Breast epithelium (tissue), 4 donors: ENCODE measurements at regions not wholly inside any gene's neighbourhood (a gene's known extent, or its start where the extent isn't known, plus 50 kb on each side); places are given as distances from the start of the nearest gene placed in this dataset.

Source experiments
- DNase-seq, 2 donors: peaks; one replicate each; pipeline ENCODE4 v3.0.0-alpha.2; 2019; ENCODE audit warnings: low spot score in 2 of 2
- H3K27ac ChIP-seq, 2 donors: fragments of 200-600 bp; sonication (generic) in 1 of 2; one replicate each; pipeline ENCODE4 v1.5.1; 2016 to 2019; ENCODE audit warnings: mild to moderate bottlenecking in 1 of 2
- H3K27me3 ChIP-seq, 2 donors: fragments of 200-600 bp; sonication (generic) in 1 of 2; one replicate each; pipeline versions ENCODE4 v1.5.1 to v1.6.0; 2017 to 2019; ENCODE audit warnings: control low read depth in 1 of 2, mild to moderate bottlenecking in 1 of 2
- H3K36me3 ChIP-seq: fragments of 200-600 bp; one replicate; pipeline ENCODE4 v1.5.1; 2019
- H3K4me1 ChIP-seq, 2 donors: fragments of 200-600 bp; sonication (generic); one replicate each; pipeline ENCODE4 v1.5.1; 2016 to 2019; ENCODE audit warnings: control low read depth in 1 of 2
- H3K4me3 ChIP-seq, 3 donors: fragments of 200-600 bp; sonication (generic); 1 replicate in 2 of 3; 2 replicates in 1 of 3; pipeline ENCODE4 v1.5.1; 2016 to 2019; ENCODE audit warnings: mild to moderate bottlenecking in 3 of 3, moderate library complexity in 2 of 3
- H3K9me3 ChIP-seq, 2 donors: fragments of 200-600 bp; sonication (generic) in 1 of 2; one replicate each; pipeline ENCODE4 v1.5.1; 2016 to 2019; ENCODE audit warnings: control low read depth in 1 of 2
- POLR2A ChIP-seq: fragments of 450-650 bp; IDR thresholded peaks from one replicate; pipeline ENCODE4 v1.6.1; 2016; ENCODE audit warnings: antibody characterized with exemption, mild to moderate bottlenecking, moderate library complexity
- POLR2AphosphoS5 ChIP-seq, 3 donors: sonication (generic); formaldehyde crosslinking; IDR thresholded peaks; one replicate each; pipeline ENCODE4 v1.6.1; 2017; ENCODE audit warnings: antibody characterized with exemption in 3 of 3
- intact Hi-C: fragments of 100-400 bp; cut with DNase I; formaldehyde crosslinking; loops from one replicate; pipeline ENCODE4 v1.15.1; 2023; ENCODE audit warnings: low total_unique reads
- TF ChIP-seq, protein P1 (sequence below), 3 donors: fragments of 450-650 bp; IDR thresholded peaks; one replicate each; pipeline ENCODE4 v1.5.1; 2016 to 2017; ENCODE audit warnings: antibody characterized with exemption in 3 of 3, mild to moderate bottlenecking in 3 of 3, moderate library complexity in 3 of 3

DNA sequence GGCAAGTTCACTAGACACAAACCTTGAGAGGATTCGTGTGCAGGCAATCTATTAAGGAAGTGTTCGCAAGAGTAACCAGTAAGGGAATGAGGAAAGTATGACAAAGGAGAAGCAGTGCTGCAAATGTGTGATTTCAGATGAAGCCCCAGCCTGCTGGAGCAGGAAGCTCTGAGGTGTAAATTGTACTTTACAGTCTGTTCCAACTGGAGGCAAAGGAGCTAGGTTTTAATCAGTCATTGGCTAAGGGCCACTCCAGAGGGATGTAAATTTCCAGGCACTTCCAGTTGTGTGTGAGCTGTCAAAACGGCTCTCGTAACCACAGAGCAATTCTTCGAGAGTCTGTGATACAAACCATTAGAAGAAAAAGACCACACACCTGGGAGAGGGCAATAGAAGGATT lies 359.5 kb upstream of the FAM98A start:
- H3K4me1 ChIP-seq, result no peaks in the 10 kb centered on the region
- no peaks in the 10 kb centered on the region for H3K9me3 ChIP-seq
- H3K36me3 ChIP-seq, result no peaks in the 10 kb centered on the region
- no peaks in the 10 kb centered on the region for H3K27me3 ChIP-seq
- no peak overlapping the region for H3K4me3 ChIP-seq
- no peak overlapping the region for H3K27ac ChIP-seq
- no peak for DNase-seq
- no peak for TF ChIP-seq POLR2A
- TF ChIP-seq POLR2AphosphoS5 (IDR thresholded peaks at IDR 0.05), result no peak
- TF ChIP-seq, protein P1, sequence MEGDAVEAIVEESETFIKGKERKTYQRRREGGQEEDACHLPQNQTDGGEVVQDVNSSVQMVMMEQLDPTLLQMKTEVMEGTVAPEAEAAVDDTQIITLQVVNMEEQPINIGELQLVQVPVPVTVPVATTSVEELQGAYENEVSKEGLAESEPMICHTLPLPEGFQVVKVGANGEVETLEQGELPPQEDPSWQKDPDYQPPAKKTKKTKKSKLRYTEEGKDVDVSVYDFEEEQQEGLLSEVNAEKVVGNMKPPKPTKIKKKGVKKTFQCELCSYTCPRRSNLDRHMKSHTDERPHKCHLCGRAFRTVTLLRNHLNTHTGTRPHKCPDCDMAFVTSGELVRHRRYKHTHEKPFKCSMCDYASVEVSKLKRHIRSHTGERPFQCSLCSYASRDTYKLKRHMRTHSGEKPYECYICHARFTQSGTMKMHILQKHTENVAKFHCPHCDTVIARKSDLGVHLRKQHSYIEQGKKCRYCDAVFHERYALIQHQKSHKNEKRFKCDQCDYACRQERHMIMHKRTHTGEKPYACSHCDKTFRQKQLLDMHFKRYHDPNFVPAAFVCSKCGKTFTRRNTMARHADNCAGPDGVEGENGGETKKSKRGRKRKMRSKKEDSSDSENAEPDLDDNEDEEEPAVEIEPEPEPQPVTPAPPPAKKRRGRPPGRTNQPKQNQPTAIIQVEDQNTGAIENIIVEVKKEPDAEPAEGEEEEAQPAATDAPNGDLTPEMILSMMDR (IDR thresholded peaks at IDR 0.05), result no peak
- intact Hi-C loops, result no loop called here

DNA sequence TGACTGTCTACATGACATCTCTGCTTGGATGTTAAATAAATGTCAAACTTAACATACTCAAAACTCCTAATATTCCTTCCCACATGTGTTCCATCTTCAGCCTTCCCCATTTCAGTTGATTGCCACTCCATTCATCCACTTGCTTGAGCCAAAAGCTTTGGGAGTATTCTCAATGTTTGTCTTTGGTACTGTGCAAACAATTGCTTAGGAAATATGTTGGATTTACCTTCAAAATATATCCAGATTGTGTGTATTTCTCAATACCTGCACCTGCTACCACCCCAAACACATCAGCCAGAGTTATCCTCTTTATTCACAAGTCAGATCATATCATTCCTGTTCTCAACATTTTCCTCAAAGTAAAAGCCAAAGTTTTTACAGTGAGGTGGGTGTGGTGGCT lies 350.3 kb upstream of the FAM98A start:
- Histone ChIP-seq H3K4me3 (no peak overlapping the region), H3K36me3 (no peaks in the 10 kb centered on the region), H3K27me3 (no peaks in the 10 kb centered on the region), H3K4me1 (no peaks in the 10 kb centered on the region), H3K9me3 (no peaks in the 10 kb centered on the region), H3K27ac (no peak overlapping the region)
- no peak for DNase-seq
- intact Hi-C loops, result no loop called here
- no peak for TF ChIP-seq POLR2AphosphoS5 (IDR thresholded peaks at IDR 0.05)
- no peak for TF ChIP-seq POLR2A
- TF ChIP-seq, protein P1 (IDR thresholded peaks at IDR 0.05), result no peak

DNA sequence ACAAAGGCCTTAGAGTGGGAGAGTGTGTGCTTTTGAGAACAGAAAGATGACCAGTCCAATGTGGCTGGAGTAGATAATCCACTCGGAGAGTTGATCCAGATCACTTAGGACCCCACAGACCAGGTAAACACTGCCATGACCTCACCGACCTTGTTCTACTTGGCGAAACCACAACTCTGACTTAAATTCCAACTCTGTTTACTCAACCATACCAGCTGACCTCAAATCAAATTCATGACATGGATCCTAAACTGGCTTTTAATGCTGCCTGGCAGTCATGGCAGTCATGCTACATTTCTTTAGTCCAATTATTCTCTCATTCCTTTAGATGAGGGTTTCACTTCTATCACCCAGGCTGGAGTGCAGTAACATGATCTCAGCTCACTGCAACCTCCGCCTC lies 347.1 kb upstream of the FAM98A start:
- H3K27me3 ChIP-seq, result no peaks in the 10 kb centered on the region
- TF ChIP-seq POLR2A, result no peak
- TF ChIP-seq POLR2AphosphoS5 (IDR thresholded peaks at IDR 0.05), result no peak
- TF ChIP-seq, protein P1 (IDR thresholded peaks at IDR 0.05), result no peak
- H3K4me1 ChIP-seq, result no peaks in the 10 kb centered on the region
- no peaks in the 10 kb centered on the region for H3K36me3 ChIP-seq
- no peak overlapping the region for H3K4me3 ChIP-seq
- no peak for DNase-seq
- intact Hi-C loops, result no loop called here
- H3K27ac ChIP-seq, result no peak overlapping the region
- H3K9me3 ChIP-seq, result peaks cover 0 to 7% of the 10 kb centered on the region in 2 donors

DNA sequence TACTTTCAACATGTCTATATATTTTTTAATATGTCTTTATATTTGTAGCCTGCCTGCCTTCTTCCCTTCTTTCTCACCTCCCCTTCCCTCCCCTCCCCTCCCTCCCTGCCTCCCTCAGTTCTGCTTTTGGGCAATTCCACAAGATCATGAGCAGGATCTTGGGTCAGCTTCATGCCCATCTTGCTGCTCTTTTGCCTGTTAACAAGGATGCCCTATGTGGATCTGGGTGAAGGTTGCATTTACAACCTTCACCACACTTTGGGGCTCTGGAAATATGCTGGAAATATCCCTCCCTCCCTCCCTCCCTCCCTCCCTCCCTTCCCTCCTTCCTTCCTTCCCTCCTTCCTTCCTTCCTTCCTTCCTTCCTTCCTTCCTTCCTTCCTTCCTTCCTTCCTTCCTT lies 334.1 kb upstream of the FAM98A start:
- H3K9me3 ChIP-seq, result no peaks in the 10 kb centered on the region
- no peaks in the 10 kb centered on the region for H3K27me3 ChIP-seq
- H3K27ac ChIP-seq, result no peak overlapping the region
- H3K36me3 ChIP-seq, result no peaks in the 10 kb centered on the region
- TF ChIP-seq, protein P1 (IDR thresholded peaks at IDR 0.05), result no peak
- TF ChIP-seq POLR2A (no peak), POLR2AphosphoS5 (IDR thresholded peaks at IDR 0.05) (no peak)
- no peak for DNase-seq
- intact Hi-C loops, result no loop called here
- H3K4me3 ChIP-seq, result no peak overlapping the region
- no peaks in the 10 kb centered on the region for H3K4me1 ChIP-seq

DNA sequence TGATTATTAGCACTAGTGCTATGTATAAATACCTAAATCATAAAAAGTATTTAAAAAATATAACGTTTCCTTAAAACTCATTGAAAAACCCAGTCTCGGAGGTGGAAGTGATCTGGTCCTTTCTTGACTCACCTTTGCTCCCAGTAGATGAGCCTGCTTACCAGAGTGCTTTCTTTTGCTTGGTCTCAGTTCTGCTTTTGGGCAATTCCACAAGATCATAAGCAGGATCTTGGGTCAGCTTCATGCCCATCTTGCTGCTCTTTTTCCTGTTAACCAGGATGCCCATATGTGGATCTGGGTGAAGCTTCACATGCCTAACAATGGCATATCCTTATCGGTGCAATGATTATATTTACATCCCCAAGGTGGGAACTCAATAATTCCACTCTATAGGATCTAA lies 332.1 kb upstream of the FAM98A start:
- DNase-seq, result no peak
- Histone ChIP-seq H3K27ac (no peak overlapping the region), H3K9me3 (no peaks in the 10 kb centered on the region), H3K4me1 (no peaks in the 10 kb centered on the region), H3K27me3 (no peaks in the 10 kb centered on the region), H3K36me3 (no peaks in the 10 kb centered on the region), H3K4me3 (no peak overlapping the region)
- intact Hi-C loops, result no loop called here
- TF ChIP-seq POLR2A (no peak), POLR2AphosphoS5 (IDR thresholded peaks at IDR 0.05) (no peak)
- TF ChIP-seq, protein P1 (IDR thresholded peaks at IDR 0.05), result no peak
